HEK293 (cell line): ENCODE measurements at regions not wholly inside any gene's neighbourhood (a gene's known extent, or its start where the extent isn't known, plus 50 kb on each side); places are given as distances from the start of the nearest gene placed in this dataset.

Experiments
- WT1 ChIP-seq: fragments of 450-650 bp; formaldehyde crosslinking; IDR thresholded peaks from 2 replicates; pipeline ENCODE4 v1.5.1; 2016; ENCODE audit warnings: missing biosample characterization, missing genetic modification characterization
- TF ChIP-seq, protein P1 (sequence below): fragments of 450-650 bp; IDR thresholded peaks from 2 replicates; pipeline ENCODE4 v1.5.1; 2018; ENCODE audit warnings: missing biosample characterization, mild to moderate bottlenecking, missing genetic modification characterization
- TF ChIP-seq, protein P2 (sequence below): fragments of 450-650 bp; formaldehyde crosslinking; IDR thresholded peaks from 2 replicates; pipeline ENCODE4 v1.5.1; 2016; ENCODE audit warnings: missing biosample characterization, missing genetic modification characterization
- TF ChIP-seq, protein P3 (sequence below): fragments of 450-650 bp; formaldehyde crosslinking; IDR thresholded peaks from 2 replicates; pipeline ENCODE4 v1.5.1; 2016; ENCODE audit warnings: missing biosample characterization, missing genetic modification characterization

DNA sequence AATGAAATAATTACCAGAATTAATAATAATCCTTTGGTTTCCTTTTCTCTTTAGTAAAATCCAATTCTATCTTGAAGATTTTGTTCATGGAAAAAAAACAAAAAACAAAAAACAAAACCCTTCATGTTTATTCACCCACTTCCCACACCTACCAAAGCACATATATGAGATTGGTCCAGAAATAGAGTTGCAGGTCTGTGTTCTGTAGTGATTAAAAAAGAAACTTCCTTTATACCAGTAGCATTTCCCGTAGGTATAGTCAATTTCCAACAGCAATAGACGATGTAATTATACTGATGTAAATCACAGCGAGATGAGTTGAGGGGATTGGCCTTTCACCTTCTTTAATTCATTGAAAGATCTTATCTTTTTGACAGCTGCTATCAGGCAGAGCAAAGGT is 194.6 kb downstream of the SOX2 start:
- TF ChIP-seq, protein P1, sequence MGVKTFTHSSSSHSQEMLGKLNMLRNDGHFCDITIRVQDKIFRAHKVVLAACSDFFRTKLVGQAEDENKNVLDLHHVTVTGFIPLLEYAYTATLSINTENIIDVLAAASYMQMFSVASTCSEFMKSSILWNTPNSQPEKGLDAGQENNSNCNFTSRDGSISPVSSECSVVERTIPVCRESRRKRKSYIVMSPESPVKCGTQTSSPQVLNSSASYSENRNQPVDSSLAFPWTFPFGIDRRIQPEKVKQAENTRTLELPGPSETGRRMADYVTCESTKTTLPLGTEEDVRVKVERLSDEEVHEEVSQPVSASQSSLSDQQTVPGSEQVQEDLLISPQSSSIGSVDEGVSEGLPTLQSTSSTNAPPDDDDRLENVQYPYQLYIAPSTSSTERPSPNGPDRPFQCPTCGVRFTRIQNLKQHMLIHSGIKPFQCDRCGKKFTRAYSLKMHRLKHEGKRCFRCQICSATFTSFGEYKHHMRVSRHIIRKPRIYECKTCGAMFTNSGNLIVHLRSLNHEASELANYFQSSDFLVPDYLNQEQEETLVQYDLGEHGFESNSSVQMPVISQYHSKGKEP (tag by site-specific recombination) = no peak
- TF ChIP-seq, protein P2, sequence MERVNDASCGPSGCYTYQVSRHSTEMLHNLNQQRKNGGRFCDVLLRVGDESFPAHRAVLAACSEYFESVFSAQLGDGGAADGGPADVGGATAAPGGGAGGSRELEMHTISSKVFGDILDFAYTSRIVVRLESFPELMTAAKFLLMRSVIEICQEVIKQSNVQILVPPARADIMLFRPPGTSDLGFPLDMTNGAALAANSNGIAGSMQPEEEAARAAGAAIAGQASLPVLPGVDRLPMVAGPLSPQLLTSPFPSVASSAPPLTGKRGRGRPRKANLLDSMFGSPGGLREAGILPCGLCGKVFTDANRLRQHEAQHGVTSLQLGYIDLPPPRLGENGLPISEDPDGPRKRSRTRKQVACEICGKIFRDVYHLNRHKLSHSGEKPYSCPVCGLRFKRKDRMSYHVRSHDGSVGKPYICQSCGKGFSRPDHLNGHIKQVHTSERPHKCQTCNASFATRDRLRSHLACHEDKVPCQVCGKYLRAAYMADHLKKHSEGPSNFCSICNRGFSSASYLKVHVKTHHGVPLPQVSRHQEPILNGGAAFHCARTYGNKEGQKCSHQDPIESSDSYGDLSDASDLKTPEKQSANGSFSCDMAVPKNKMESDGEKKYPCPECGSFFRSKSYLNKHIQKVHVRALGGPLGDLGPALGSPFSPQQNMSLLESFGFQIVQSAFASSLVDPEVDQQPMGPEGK = no peak
- TF ChIP-seq, protein P3, sequence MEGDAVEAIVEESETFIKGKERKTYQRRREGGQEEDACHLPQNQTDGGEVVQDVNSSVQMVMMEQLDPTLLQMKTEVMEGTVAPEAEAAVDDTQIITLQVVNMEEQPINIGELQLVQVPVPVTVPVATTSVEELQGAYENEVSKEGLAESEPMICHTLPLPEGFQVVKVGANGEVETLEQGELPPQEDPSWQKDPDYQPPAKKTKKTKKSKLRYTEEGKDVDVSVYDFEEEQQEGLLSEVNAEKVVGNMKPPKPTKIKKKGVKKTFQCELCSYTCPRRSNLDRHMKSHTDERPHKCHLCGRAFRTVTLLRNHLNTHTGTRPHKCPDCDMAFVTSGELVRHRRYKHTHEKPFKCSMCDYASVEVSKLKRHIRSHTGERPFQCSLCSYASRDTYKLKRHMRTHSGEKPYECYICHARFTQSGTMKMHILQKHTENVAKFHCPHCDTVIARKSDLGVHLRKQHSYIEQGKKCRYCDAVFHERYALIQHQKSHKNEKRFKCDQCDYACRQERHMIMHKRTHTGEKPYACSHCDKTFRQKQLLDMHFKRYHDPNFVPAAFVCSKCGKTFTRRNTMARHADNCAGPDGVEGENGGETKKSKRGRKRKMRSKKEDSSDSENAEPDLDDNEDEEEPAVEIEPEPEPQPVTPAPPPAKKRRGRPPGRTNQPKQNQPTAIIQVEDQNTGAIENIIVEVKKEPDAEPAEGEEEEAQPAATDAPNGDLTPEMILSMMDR (tag by site-specific recombination) = no peak
- no peak for TF ChIP-seq WT1
